HG03378 (cell line): ENCODE measurements at regions not wholly inside any gene's neighbourhood (a gene's known extent, or its start where the extent isn't known, plus 50 kb on each side); places are given as distances from the start of the nearest gene placed in this dataset.

Source experiments
- ATAC-seq: cut with Tn5 transposase; IDR thresholded peaks from one replicate; pipeline ENCODE4 v1.9.1; 2021; ENCODE audit warnings: mild to moderate bottlenecking, moderate library complexity; ENCODE audit not compliant: unreplicated experiment

DNA sequence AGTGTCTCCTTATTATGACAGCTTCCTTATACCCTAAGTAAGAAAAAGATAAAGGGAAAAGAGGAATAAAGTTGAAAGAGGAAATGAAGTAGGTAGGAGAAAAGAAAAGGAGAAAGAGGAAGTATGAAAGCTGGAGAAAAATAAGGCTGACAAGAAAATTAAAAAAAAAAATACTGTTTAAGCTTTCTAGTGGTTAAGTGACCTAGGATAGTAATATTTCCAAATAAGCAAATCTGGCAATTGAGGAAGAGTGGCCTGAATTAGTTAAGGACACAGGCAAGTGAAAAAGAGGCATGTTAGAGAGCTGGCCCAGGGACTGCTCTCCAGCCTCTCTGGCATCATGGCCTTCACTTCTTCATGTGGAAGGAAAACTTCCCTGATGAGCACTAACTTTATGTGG, 76.5 kb upstream of the ADGRF1 start:
- no peak for ATAC-seq

DNA sequence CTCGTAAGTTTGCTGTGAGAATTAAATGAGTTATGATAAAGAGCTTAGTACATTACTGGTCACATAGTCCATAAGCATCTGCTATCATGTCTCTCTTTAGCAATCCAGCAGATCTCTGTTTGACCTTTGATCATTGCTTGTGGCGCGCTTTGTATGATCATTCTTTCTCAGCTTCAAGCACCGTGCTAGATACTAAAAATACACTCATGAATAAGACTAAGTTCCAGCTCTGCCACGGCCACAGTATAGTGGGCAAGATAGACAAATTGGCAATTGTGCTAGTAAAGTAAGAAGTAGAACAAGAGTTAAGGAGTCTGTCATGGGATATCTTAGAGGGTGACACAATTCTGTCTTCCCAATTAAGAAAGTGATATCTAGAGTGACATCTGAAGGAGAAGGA, 75.2 kb upstream of the ADGRF1 start:
- no peak for ATAC-seq

DNA sequence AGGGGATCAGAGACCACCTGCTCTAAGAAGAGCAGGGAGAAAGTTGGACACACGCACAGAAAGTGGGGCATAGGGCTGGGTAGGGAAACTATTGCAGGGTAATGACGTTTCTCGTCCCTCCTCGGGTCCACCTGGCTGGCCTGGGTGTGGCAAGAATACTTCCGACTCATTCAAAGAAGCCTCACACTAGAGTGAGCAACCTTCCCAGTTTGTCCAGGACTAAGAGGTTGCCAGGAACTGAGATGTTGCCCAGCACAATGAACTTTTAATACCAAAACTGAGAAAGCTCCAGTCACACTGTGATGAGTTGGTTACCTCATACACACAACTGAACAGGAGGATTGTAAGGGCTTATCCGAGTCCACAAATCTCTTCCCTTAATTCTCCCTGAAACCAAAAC, 74.5 kb upstream of the ADGRF1 start:
- no peak for ATAC-seq

DNA sequence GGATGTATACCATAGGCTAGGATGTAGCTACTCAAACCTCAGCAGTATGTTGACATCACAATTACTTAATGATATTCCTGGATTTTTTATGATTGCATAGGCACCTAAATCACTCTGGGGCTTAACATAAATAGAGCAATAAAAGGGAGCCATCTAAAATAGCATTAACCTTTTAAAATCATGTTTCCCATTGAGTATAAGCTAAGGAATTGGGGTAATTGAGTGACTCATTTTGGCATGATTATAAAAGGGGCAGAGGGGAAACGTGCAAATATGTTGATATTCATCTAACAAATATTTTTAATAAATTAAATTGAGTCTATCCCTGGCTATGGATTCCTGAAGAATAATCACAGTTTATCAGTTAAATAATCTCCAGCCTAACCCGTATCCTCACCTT, 74.0 kb upstream of the ADGRF1 start:
- no peak for ATAC-seq

DNA sequence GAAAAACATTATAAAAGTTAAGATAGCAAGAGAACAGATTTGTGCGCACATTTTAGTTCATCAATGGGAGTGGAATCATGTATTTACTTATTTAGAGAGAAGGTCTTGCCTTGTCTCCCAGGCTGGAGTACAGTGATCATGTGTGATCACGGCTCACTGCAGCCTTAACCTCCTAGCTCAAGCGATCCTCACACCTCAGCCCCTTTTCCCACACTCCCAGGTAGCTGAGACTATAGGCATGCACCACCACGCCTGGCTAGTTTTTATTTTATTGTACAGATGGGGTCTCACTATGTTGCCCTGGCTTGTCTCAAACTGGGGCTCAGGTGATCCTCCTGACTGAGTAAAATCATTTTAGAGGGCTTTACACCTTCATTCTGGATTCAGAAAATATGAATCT, 72.3 kb upstream of the ADGRF1 start:
- no peak for ATAC-seq

DNA sequence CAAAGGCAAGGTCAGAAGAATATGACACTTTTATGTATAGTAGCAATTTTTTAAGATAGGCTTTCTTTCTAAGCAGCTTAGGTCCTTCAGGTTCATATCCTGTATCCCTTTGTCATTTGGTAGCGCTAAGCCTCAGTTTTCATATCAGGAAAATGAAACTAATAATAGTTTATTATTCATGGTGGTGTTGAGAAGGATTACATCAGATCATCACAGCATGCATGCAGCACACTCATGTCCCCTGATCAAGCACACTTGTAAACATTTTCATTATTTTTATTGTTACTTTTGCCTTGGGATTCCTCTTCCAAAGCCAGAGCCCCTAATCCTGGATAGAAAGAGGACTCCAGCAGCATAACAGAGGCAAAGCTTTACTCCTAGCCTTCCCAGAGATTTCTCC, 70.2 kb upstream of the ADGRF1 start:
- no peak for ATAC-seq

DNA sequence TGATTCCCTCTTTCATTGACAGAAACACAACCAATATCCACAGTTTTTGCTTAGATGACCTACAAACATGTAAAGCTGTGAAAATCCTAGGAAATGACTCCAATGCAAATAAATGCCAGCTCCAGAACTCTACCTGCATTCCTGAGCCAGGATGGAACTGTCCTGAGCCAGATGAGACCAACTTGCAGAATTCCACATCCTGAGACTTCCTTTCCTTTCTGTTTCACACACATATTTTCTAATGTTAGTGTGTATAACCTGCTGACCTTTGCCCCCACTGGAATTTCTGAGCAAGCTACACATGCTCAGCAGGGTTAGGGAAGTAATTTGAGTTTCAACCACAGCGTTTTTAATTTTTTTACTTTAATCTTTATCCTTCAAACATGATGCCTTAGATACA, 69.6 kb upstream of the ADGRF1 start:
- ATAC-seq: no peak

DNA sequence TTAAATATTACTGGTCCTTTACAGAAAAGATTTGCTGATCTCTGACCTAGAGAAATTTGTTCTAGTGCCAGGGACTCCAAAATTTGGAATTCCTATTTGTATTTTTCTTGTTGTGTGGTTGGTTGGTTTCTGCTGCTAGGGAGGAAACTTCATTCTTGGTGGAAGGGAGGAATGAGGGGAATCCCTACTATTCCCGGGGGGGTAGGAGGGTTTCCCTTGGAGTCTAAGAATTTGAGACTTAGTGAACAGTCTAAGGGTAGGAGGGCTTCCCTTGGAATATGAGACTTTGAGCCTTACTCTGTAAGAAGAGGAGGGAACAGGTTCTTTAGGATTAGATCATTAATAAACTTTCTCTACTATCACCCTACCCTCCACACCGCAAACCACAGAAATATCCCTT, 67.1 kb upstream of the ADGRF1 start:
- ATAC-seq: no peak

DNA sequence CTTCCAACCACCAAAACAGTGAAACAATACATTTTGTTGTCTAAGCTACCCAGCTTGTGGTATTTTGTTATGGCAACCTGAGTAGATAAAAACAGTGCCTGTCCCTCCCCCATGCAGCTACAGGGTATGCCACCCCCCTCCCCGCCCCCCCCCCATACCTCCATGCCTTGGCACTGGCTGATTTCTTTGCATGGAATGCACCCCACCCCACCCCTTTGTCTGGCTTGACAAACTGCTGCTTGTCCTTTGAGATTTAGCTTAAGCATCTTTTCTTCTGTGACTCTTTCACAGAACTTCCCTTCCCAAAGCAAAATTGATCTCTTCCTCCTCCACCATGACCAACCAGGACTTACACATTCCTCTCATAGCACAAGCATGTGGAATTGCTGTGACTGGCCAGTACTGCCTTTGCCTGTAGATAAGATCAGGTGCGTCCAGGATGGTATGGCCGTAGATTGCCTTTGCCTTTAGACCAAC, 64.6 kb upstream of the ADGRF1 start:
- no peak for ATAC-seq

DNA sequence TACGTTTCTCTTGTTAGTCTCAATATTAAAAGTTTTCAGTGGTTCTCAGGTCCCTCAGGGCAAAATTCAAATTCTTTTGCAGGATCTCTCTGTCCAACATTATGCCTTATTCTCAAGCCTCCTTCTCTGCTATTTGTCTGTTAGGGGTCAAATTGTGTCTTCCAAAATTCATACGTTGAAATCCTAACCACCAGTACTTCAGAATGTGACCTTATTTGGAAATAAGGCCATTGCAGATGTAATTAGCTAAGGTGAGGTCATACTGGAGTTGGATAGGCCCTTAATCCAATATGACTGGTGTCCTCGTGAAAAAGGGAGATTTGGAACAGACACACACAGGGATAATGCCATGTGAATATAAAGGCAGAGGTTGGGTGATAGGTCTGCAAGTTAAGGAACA, 64.1 kb upstream of the ADGRF1 start:
- ATAC-seq: no peak

DNA sequence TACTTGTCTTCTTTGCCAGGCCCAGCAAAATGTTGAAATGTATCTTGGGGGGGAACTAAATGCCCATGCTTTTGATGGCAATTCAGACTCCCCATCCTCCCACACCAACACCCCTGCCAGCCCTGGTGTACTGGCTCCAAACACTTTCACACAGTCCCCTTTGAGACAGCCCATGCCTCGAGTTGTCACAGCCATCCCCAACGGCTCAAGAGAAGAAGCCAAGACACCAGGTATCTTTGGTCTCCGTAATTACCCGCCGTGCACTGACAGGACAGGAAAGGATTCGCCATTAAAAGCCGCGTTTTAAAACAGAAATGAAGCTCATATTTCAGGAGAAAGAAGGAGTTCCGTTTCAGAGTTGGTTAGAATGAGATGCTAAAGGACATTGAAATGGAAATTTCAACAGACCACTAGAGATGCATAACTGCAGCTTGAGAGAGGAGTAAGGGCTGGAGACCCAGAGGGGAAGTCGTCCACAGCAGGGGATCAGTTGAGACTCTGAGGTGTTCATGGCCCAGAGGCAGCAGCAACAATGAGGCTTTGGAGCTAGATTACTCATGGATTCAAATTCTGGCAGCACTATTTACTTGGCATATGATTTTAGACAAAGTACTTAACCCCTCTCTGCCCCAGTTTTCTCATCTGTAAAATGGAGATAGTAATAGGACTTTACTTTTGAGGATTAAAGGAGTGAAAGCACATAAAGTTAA, 63.5 kb upstream of the ADGRF1 start:
- no peak for ATAC-seq

DNA sequence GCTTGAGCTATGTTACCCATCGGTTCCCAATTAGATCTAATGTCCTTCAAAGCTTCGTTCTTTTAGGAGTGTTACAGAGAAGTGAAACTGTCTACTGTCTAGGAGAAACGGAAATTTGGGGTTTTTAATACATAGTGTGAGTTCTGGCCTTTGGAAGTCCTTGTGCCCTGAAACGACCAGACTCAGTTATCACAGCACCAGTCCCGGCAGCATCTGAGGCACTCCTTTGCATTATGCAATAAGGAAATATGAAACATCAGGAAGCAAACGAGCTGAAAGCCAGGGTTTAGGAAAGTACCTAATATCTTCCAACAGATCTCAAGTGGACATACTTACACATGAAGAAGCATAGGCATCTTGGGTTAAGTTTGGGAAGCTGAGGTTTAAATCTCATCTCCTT, 61.8 kb upstream of the ADGRF1 start:
- no peak for ATAC-seq

DNA sequence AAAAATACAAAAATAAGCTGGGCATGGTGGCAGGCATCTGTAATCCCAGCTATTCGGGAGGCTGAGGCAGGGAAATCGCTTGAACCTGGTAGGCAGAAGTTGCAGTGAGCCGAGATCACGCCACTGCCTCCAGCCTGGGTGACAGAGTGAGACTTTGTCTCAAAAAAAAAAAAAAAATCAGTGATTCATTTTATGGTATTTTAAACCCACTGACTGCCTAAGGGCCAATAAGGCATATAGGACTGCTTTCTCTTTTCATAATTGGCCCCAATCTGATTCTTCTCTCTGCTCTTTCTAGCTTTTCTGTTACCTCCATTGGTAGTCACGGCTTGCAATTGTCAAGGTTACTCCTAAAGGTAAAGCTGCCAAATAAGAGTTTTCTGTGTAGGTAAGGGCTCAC, 60.2 kb upstream of the ADGRF1 start:
- no peak for ATAC-seq

DNA sequence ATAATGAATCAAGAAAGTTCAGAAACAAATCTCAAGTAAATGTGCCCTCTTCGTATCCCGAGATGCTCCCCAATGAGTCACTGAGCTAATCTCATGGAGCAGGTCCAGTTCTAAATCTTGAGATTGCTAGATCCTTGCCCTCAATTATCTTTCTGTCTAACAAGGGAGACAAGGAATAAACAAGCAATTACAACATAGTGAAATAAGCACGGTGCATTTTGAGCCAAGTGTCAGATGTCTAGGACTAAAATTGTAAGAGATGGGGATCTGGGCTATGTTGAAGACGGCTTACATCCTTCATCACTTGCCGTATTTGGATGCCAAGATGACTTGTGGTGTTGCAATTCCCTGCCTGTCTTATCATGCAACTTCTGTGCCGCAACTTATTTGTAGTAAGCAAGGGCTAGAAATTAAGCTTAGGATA, 56.5 kb upstream of the ADGRF1 start:
- no peak for ATAC-seq

DNA sequence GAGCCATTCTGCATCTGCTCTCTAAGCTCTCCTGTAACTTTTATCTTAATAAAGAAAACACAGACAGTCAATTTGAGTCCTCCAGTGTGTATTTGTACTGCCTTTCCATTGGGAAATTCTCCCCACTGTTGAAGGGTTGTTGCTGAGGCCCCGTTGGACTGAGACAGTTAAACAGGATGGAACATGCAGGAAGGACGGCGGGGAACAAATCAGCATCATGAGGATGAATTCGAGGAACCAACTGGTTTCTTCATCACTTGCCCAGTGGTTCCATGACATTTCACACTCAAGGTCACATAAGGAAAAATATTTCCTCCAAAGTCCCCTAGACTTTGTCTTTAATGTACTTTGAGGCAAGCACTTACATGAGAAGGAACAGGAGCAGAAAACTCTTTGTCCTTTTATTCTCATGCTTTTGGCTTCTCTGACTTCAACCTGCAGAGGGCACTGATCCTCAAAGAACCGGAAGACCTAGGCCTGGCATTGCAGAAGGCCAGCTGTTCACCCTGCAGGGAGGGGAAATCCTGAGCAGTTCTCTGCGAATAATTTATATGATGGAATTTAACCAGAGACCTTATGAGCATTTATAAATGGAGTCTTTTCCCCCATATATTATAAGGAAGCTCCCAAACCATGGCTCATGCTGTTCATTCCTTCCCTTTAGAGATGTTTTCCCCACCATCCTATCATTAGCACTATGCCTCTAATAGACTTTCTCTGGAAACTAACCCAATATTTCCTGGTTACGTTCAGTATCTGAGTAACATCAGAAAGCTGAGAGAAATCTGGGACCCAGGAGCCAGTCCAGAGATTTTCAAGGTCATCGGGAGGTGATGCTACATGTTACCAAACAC, 55.2 kb upstream of the ADGRF1 start:
- peak; percentile 91 for ATAC-seq

DNA sequence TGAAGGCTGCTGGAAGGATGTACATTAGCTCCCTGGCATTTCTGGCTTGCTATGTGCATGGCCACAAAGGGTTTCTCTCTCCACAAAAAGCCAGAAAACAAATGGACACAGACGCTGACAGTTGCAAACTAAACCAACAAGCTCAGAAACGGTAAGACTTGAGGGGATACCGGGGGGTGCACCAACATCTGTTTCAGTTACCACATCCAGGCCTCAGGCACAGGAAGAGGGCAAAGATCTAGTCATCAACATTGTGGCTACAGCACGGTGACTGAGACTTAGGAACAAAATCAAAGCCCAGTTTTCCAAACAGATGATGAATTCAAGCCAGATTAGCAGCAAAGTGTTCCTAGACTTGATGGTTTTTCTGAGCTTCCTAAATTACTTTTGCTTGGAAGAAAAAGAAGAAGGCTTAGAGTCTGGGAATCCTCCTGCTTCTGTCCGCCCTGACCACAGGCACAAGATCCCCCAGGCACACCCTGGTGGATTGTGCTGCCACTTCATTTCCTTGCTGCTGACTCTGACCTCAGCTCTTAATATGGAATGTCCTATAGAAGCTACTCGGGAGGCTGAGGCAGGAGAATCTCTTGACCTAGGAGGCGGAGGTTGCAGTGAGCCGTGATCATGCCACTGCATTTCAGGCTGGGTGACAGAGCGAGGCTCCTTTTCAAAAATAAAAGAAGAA, 54.2 kb upstream of the ADGRF1 start:
- no peak for ATAC-seq

DNA sequence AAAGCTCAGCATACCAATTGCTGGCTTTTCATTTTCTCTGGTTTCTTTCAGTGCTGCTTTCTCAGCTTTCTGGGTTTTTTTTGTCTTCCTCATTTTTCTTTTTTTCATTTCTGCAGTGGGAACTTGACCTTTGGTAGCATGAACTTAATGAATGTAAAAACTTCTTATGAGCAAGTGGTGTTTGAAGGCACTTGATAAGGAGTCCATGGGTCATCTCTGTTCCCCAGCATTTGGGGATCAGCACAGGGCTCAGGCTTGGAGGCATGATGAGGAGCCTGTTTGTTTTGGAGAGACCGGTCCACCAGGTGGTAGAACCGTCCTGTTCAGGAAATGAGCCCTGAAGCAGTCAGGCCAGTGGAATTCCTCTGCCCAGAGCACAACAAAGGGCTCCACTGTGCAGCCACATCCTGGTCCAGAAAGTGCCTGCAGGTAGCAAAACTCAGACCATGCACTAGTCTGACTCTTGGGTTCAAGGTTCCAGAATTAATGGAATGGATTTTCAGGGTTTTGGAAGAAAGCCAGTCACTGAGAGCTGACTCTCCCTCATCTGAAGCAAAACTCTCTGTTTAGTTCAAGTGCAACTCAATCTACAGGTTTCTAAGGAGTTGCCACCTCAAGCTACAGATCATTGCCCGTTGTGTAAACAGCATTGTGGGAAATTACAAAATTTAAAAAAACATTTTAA, 52.3 kb upstream of the ADGRF1 start:
- ATAC-seq: no peak

DNA sequence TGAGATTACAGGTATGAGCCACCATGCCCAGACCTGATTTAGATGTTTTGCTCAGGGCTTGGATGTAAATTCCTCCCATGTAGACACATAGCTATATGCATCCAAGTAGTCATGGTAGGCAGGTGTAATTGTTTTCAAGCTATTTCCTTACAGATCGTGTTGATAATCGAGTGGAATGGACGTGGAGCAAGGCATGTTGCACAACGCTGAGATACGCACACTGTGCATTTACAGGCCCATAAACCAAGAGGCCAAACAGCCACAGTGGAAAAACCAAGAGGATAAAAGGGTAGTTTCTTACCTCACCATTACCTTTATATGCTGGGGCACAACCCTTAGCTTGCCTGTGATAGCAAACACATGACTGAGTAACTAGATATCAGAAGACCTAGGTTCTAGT, 51.0 kb upstream of the ADGRF1 start:
- no peak for ATAC-seq

DNA sequence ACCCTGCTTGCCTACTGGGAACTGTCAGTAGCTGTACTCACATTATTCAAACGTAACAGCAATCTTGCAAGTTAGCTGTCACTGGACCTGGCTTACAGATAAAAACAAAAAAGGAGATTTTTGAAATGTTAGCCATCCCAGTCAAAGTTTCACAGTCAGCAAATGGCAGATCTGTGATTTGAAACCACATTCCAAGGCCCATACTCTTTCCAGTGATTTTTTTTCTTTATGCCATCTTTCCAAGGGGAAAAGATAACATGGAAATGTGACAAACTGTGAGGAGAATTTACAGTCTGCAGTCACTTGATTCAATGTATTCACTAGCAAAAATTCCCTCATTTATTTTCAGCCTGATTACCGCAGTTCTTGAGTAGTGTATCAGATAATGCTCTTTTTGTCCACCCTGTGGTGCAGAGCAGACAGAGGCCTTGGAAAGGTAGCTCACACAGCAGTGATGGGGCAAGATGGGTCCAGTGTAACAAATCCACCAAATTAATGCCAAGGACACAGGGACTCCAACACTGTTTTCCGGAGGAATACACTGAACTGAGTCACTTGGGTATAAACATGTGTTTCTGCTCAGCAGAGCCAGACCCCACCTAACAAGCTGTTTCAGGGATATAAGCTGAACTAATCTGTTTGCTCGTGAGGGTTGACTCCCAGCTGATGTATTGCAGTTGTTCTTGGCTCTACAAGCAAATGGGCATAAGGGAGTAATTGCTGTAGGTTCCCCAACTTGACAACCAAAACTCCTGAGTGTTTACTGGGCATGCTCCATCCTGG, 49.9 kb upstream of the ADGRF1 start:
- ATAC-seq: no peak
